ENCODE measurements at regions not wholly inside any gene's neighbourhood (a gene's known extent, or its start where the extent isn't known, plus 50 kb on each side); places are given as distances from the start of the nearest gene placed in this dataset.

- peak overlapping the region; percentile 24 for H3K27ac ChIP-seq (ENCODE audit: control insufficient read depth, insufficient read depth, low read length)
- dilution Hi-C loops (cut with MboI; ENCODE audit: extremely low pct_ligation_motif_present, low sequenced_read_pairs) = no loop called here
- H3K4me1 ChIP-seq (ENCODE audit: control insufficient read depth, extremely low read depth, insufficient read depth, low read length) = peaks cover 57% of the 10 kb centered on the region
Observed at GRCh38 chr7:130990178-130990832, 256.3 kb upstream of the KLF14 start.

GRCh38 chr7:130993671-130994365 lies 259.8 kb upstream of the KLF14 start:
- no peaks in the 10 kb centered on the region for H4K20me1 ChIP-seq (ENCODE audit: control insufficient read depth, extremely low read depth, insufficient read depth, low read length)
- DNase-seq (ENCODE audit: low read depth, low spot score) (no peak), FAIRE-seq (no peak)
- H3K9me3 ChIP-seq (ENCODE audit: control insufficient read depth, low read depth, low read length) = no peaks in the 10 kb centered on the region
- peak overlapping the region; percentile 94 for H3K4me2 ChIP-seq (ENCODE audit: control insufficient read depth, extremely low read depth, insufficient read depth, low read depth, low read length)
- no peak overlapping the region for H3K4me3 ChIP-seq (ENCODE audit: control insufficient read depth in 2 of 3, extremely low read depth in 1 of 3, insufficient read depth in 2 of 3, low read depth in 1 of 3, low read length in 3 of 3)
- peak overlapping the region; percentile 82 for H3K9ac ChIP-seq (ENCODE audit: control insufficient read depth, extremely low read depth, insufficient read depth, low read length)
- H3K36me3 ChIP-seq (ENCODE audit: control insufficient read depth in 2 of 2, extremely low read depth in 1 of 2, insufficient read depth in 2 of 2, low read length in 2 of 2) = no peaks in the 10 kb centered on the region
- H3K9me1 ChIP-seq (ENCODE audit: control insufficient read depth, extremely low read depth, insufficient read depth, low read length) = no peaks in the 10 kb centered on the region
- no peak overlapping the region for H2AFZ ChIP-seq (ENCODE audit: control insufficient read depth, low read length)
- dilution Hi-C loops (cut with MboI; ENCODE audit: extremely low pct_ligation_motif_present, low sequenced_read_pairs) = no loop called here
- H3K27ac ChIP-seq (ENCODE audit: control insufficient read depth, insufficient read depth, low read length) = peak overlapping the region; percentile 99
- peaks cover 64% of the 10 kb centered on the region for H3K4me1 ChIP-seq (ENCODE audit: control insufficient read depth, extremely low read depth, insufficient read depth, low read length)
- peaks cover 2% of the 10 kb centered on the region for H3K79me2 ChIP-seq (ENCODE audit: control insufficient read depth, insufficient read depth, low read length)
- H3K27me3 ChIP-seq (ENCODE audit: control insufficient read depth, extremely low read depth, insufficient read depth, low read length) = no peaks in the 10 kb centered on the region
- TF ChIP-seq EZH2 (IDR thresholded peaks at IDR 0.05; ENCODE audit: low read length) (no peak), CTCF (optimal IDR thresholded peaks at IDR 0.05 in 1 of 3, IDR thresholded peaks at IDR 0.05 in 1 of 3, conservative IDR thresholded peaks at IDR 0.05 in 1 of 3; ENCODE audit: extremely low read depth in 1 of 3, insufficient read depth in 2 of 3, low read length in 3 of 3) (no peak)

More at GRCh38 chr7:130990178-130990832, 256.3 kb upstream of the KLF14 start:
- Histone ChIP-seq H3K27me3 (ENCODE audit: control insufficient read depth, extremely low read depth, insufficient read depth, low read length) (no peaks in the 10 kb centered on the region), H3K4me2 (ENCODE audit: control insufficient read depth, extremely low read depth, insufficient read depth, low read depth, low read length) (peak overlapping the region; percentile 9), H3K79me2 (ENCODE audit: control insufficient read depth, insufficient read depth, low read length) (peaks cover 4% of the 10 kb centered on the region), H3K4me3 (ENCODE audit: control insufficient read depth in 2 of 3, extremely low read depth in 1 of 3, insufficient read depth in 2 of 3, low read depth in 1 of 3, low read length in 3 of 3) (peak overlapping the region in 1 of 3 experiments; percentile 5), H2AFZ (ENCODE audit: control insufficient read depth, low read length) (no peak overlapping the region), H3K36me3 (ENCODE audit: control insufficient read depth in 2 of 2, extremely low read depth in 1 of 2, insufficient read depth in 2 of 2, low read length in 2 of 2) (no peaks in the 10 kb centered on the region), H3K9ac (ENCODE audit: control insufficient read depth, extremely low read depth, insufficient read depth, low read length) (peak overlapping the region; percentile 44), H3K9me3 (ENCODE audit: control insufficient read depth, low read depth, low read length) (no peaks in the 10 kb centered on the region), H3K9me1 (ENCODE audit: control insufficient read depth, extremely low read depth, insufficient read depth, low read length) (no peaks in the 10 kb centered on the region), H4K20me1 (ENCODE audit: control insufficient read depth, extremely low read depth, insufficient read depth, low read length) (no peaks in the 10 kb centered on the region)
- TF ChIP-seq CTCF (optimal IDR thresholded peaks at IDR 0.05 in 1 of 3, IDR thresholded peaks at IDR 0.05 in 1 of 3, conservative IDR thresholded peaks at IDR 0.05 in 1 of 3; ENCODE audit: extremely low read depth in 1 of 3, insufficient read depth in 2 of 3, low read length in 3 of 3) (no peak), EZH2 (IDR thresholded peaks at IDR 0.05; ENCODE audit: low read length) (no peak)
- peak; percentile 49 for FAIRE-seq
- no peak for DNase-seq (ENCODE audit: low read depth, low spot score)

Data from keratinocyte (primary cell).